HCT116 (cell line): ENCODE measurements at regions not wholly inside any gene's neighbourhood (a gene's known extent, or its start where the extent isn't known, plus 50 kb on each side); places are given as distances from the start of the nearest gene placed in this dataset.

ENCODE experiments used
- ATAC-seq: fragments of 200-7000 bp; cut with Tn5 transposase; 2 replicates; pipeline ENCODE4 v1.9.1; 2020; ENCODE audit warnings: mild to moderate bottlenecking, moderate library complexity
- BruUV-seq: library from RNA; stranded (reverse); fragments of 400-500 nt; replicated peaks from 2 replicates; lab custom pipeline; 2021; lab: Mats Ljungman, UMichigan
- CTCF ChIA-PET: fragments of 300-600 bp; sonication (Branson Sonifier 250); formaldehyde crosslinking; loops from one replicate; lab custom pipeline; 2021; ENCODE audit warnings: antibody characterized with exemption; lab: Charles Lee
- POLR2A ChIA-PET: fragments of 300-600, 350-600 bp; sonication (Branson Sonifier 250); formaldehyde crosslinking; loops from one replicate; lab custom pipeline; 2021; ENCODE audit warnings: antibody characterized with exemption; lab: Charles Lee
- RAD21 ChIA-PET, 2 experiments: fragments of 300-600 bp; sonication (Branson Sonifier 250); formaldehyde crosslinking; loops; one replicate each; lab custom pipeline; 2023; ENCODE audit warnings: low total read pairs in 2 of 2; ENCODE audit not compliant: uncharacterized antibody in 2 of 2, unreplicated experiment in 2 of 2, low non-redundant PET in 1 of 2; lab: Charles Lee
- DNase-seq: peaks from one replicate; pipeline ENCODE4 v3.0.0-alpha.2; 2010; ENCODE audit warnings: low read depth, low spot score
- H2AFZ ChIP-seq: fragments of 200-600 bp; shearing (Covaris generic), sonication (generic); 2 replicates; pipeline ENCODE4 v1.6.1; 2017; ENCODE audit warnings: low read depth, mixed run types, mixed read lengths, antibody characterized with exemption, low read length; ENCODE audit not compliant: poor library complexity, severe bottlenecking
- H3K27ac ChIP-seq: 2 replicates; pipeline ENCODE4 v1.5.1; 2012; ENCODE audit warnings: low read depth, low read length
- H3K27me3 ChIP-seq: fragments of 200-600 bp; sonication (generic); 2 replicates; pipeline ENCODE4 v1.6.1; 2016; ENCODE audit warnings: mixed run types, low read length, mixed read lengths; ENCODE audit not compliant: insufficient read depth
- H3K36me3 ChIP-seq, 2 experiments: fragments of 200-500 bp in 1 of 2; fragments of 200-600 bp in 1 of 2; sonication (Bioruptor generic) in 1 of 2; sonication (generic) in 1 of 2; 2 replicates each; pipeline versions ENCODE4 v1.5.1 to v1.6.1; 2014 to 2016; ENCODE audit warnings: low read length in 2 of 2, inconsistent platforms in 1 of 2, mixed read lengths in 1 of 2, mixed run types in 1 of 2; ENCODE audit not compliant: insufficient read depth in 2 of 2, control insufficient read depth in 1 of 2
- H3K4me1 ChIP-seq, 2 experiments: fragments of 200-600 bp in 1 of 2; sonication (generic) in 1 of 2; 2 replicates each; pipeline versions ENCODE4 v1.5.1 to v1.6.1; 2012 to 2017; ENCODE audit warnings: low read length in 2 of 2, inconsistent platforms in 1 of 2, mild to moderate bottlenecking in 1 of 2, mixed read lengths in 1 of 2, mixed run types in 1 of 2, moderate library complexity in 1 of 2; ENCODE audit not compliant: insufficient read depth in 2 of 2, control insufficient read depth in 1 of 2
- H3K4me2 ChIP-seq: fragments of 200-600 bp; sonication (generic); 2 replicates; pipeline ENCODE4 v1.6.1; 2017; ENCODE audit warnings: mixed run types, low read length, mixed read lengths
- H3K4me3 ChIP-seq, 2 experiments: fragments of 200-600 bp in 1 of 2; sonication (generic) in 1 of 2; replicated peaks in 1 of 2; 2 replicates each; pipeline ENCODE4 v1.5.1; 2011 to 2016; ENCODE audit warnings: low read length in 2 of 2, control low read depth in 1 of 2, low read depth in 1 of 2, mild to moderate bottlenecking in 1 of 2, mixed read lengths in 1 of 2, mixed run types in 1 of 2
- H3K79me2 ChIP-seq: fragments of 200-600 bp; sonication (generic); 2 replicates; pipeline ENCODE4 v1.6.1; 2017; ENCODE audit warnings: mild to moderate bottlenecking, mixed run types, low read length, moderate library complexity, mixed read lengths; ENCODE audit not compliant: insufficient read depth
- H3K9ac ChIP-seq: fragments of 200-600 bp; sonication (generic); 2 replicates; pipeline ENCODE4 v1.6.1; 2016; ENCODE audit warnings: low read length, mixed read lengths
- H3K9me2 ChIP-seq: fragments of 200-600 bp; sonication (generic), shearing (Covaris generic); 2 replicates; pipeline ENCODE4 v1.6.1; 2017; ENCODE audit warnings: mixed run types, mild to moderate bottlenecking, moderate library complexity; ENCODE audit not compliant: insufficient read depth
- H3K9me3 ChIP-seq, 2 experiments: fragments of 200-500 bp in 1 of 2; fragments of 200-600 bp in 1 of 2; sonication (Bioruptor generic) in 1 of 2; sonication (generic) in 1 of 2; 2 replicates each; pipeline ENCODE4 v1.6.1; 2014 to 2017; ENCODE audit warnings: low read length in 2 of 2, mixed read lengths in 2 of 2, inconsistent platforms in 1 of 2, low read depth in 1 of 2, mild to moderate bottlenecking in 1 of 2, mixed run types in 1 of 2, moderate library complexity in 1 of 2; ENCODE audit not compliant: control insufficient read depth in 1 of 2, insufficient read depth in 1 of 2
- H4K20me1 ChIP-seq: fragments of 200-600 bp; sonication (generic), shearing (Covaris generic); 2 replicates; pipeline ENCODE4 v1.6.1; 2017; ENCODE audit warnings: mixed run types, mild to moderate bottlenecking, moderate library complexity; ENCODE audit not compliant: insufficient read depth
- CEBPB ChIP-seq: IDR thresholded peaks from 2 replicates; pipeline ENCODE4 v1.6.1; 2012; ENCODE audit warnings: low read depth
- EGR1 ChIP-seq: IDR thresholded peaks from 2 replicates; pipeline ENCODE4 v1.6.1; 2012; ENCODE audit warnings: low read depth
- EZH2phosphoT487 ChIP-seq: fragments of 200-600 bp; IDR thresholded peaks from 2 replicates; pipeline ENCODE4 v1.6.1; 2018; ENCODE audit warnings: antibody characterized with exemption, borderline replicate concordance
- JUND ChIP-seq: IDR thresholded peaks from 2 replicates; pipeline ENCODE4 v1.6.1; 2012
- POLR2A ChIP-seq: IDR thresholded peaks from 2 replicates; pipeline ENCODE4 v1.7.0; 2011; ENCODE audit warnings: borderline replicate concordance; ENCODE audit not compliant: insufficient read depth, insufficient read length; ENCODE audit errors: extremely low read depth
- POLR2AphosphoS5 ChIP-seq: IDR thresholded peaks from 2 replicates; pipeline ENCODE4 v1.6.1; 2011; ENCODE audit warnings: mild to moderate bottlenecking, low read depth, low read length, moderate library complexity
- RAD21 ChIP-seq: IDR thresholded peaks from 2 replicates; pipeline ENCODE4 v1.6.1; 2012; ENCODE audit warnings: low read depth, mild to moderate bottlenecking
- SP1 ChIP-seq: IDR thresholded peaks from 2 replicates; pipeline ENCODE4 v1.6.1; 2012; ENCODE audit warnings: low read depth
- SRF ChIP-seq: IDR thresholded peaks from 2 replicates; pipeline ENCODE4 v1.6.1; 2012; ENCODE audit warnings: low read depth
- YY1 ChIP-seq: IDR thresholded peaks from 2 replicates; pipeline ENCODE4 v1.6.1; 2011; ENCODE audit warnings: low read length, low read depth, moderate library complexity, mild to moderate bottlenecking; ENCODE audit not compliant: insufficient replicate concordance; ENCODE audit errors: extremely low read depth
- ZFX ChIP-seq: fragments of 450-650 bp; IDR thresholded peaks from 2 replicates; pipeline ENCODE4 v1.6.1; 2017
- ZNF274 ChIP-seq: fragments of 200-500 bp; sonication (Bioruptor generic); IDR thresholded peaks from 2 replicates; pipeline ENCODE4 v1.6.1; 2014; ENCODE audit warnings: mild to moderate bottlenecking, low read depth, low read length, inconsistent platforms
- intact Hi-C: fragments of 100-400 bp; cut with micrococcal nuclease; formaldehyde crosslinking; loops from 2 replicates; pipeline ENCODE4 v1.10.0; 2022
- TF ChIP-seq, protein P1 (sequence below), 3 experiments: fragments of 200-600 bp in 1 of 3; sonication (generic) in 1 of 3; IDR thresholded peaks in 2 of 3; conservative IDR thresholded peaks in 1 of 3; 2 replicates each; pipeline ENCODE4 v1.5.1; 2012 to 2017; ENCODE audit warnings: low read depth in 2 of 3, low read length in 2 of 3, antibody characterized with exemption in 1 of 3, borderline replicate concordance in 1 of 3, control low read depth in 1 of 3, mild to moderate bottlenecking in 1 of 3, mixed read lengths in 1 of 3, mixed run types in 1 of 3, moderate library complexity in 1 of 3; ENCODE audit not compliant: insufficient read depth in 1 of 3
- TF ChIP-seq, protein P2 (sequence below): IDR thresholded peaks from 2 replicates; pipeline ENCODE4 v1.6.1; 2012; ENCODE audit warnings: low read depth

GRCh38 chr11:92707665-92708064 lies 261.8 kb upstream of the MTNR1B start:
- BruUV-seq: no TSS peak
- H3K4me1 ChIP-seq: no peaks in the 10 kb centered on the region
- POLR2A ChIA-PET: no interaction called here
- H3K4me2 ChIP-seq: no peak overlapping the region
- H4K20me1 ChIP-seq: no peaks in the 10 kb centered on the region
- H2AFZ ChIP-seq: no peak overlapping the region
- no peaks in the 10 kb centered on the region for H3K27me3 ChIP-seq
- TF ChIP-seq, protein P1, sequence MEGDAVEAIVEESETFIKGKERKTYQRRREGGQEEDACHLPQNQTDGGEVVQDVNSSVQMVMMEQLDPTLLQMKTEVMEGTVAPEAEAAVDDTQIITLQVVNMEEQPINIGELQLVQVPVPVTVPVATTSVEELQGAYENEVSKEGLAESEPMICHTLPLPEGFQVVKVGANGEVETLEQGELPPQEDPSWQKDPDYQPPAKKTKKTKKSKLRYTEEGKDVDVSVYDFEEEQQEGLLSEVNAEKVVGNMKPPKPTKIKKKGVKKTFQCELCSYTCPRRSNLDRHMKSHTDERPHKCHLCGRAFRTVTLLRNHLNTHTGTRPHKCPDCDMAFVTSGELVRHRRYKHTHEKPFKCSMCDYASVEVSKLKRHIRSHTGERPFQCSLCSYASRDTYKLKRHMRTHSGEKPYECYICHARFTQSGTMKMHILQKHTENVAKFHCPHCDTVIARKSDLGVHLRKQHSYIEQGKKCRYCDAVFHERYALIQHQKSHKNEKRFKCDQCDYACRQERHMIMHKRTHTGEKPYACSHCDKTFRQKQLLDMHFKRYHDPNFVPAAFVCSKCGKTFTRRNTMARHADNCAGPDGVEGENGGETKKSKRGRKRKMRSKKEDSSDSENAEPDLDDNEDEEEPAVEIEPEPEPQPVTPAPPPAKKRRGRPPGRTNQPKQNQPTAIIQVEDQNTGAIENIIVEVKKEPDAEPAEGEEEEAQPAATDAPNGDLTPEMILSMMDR (IDR thresholded peaks at IDR 0.05 in 2 of 3, conservative IDR thresholded peaks at IDR 0.05 in 1 of 3; ENCODE audit: borderline replicate concordance in 1 of 3, insufficient read depth in 1 of 3, low read depth in 2 of 3, low read length in 2 of 3): no peak
- TF ChIP-seq ZFX (no peak), POLR2AphosphoS5 (no peak), ZNF274 (no peak), SRF (no peak), SP1 (no peak), POLR2A (no peak), JUND (no peak), RAD21 (no peak), EZH2phosphoT487 (no peak), EGR1 (no peak), YY1 (no peak), CEBPB (no peak)
- TF ChIP-seq, protein P2, sequence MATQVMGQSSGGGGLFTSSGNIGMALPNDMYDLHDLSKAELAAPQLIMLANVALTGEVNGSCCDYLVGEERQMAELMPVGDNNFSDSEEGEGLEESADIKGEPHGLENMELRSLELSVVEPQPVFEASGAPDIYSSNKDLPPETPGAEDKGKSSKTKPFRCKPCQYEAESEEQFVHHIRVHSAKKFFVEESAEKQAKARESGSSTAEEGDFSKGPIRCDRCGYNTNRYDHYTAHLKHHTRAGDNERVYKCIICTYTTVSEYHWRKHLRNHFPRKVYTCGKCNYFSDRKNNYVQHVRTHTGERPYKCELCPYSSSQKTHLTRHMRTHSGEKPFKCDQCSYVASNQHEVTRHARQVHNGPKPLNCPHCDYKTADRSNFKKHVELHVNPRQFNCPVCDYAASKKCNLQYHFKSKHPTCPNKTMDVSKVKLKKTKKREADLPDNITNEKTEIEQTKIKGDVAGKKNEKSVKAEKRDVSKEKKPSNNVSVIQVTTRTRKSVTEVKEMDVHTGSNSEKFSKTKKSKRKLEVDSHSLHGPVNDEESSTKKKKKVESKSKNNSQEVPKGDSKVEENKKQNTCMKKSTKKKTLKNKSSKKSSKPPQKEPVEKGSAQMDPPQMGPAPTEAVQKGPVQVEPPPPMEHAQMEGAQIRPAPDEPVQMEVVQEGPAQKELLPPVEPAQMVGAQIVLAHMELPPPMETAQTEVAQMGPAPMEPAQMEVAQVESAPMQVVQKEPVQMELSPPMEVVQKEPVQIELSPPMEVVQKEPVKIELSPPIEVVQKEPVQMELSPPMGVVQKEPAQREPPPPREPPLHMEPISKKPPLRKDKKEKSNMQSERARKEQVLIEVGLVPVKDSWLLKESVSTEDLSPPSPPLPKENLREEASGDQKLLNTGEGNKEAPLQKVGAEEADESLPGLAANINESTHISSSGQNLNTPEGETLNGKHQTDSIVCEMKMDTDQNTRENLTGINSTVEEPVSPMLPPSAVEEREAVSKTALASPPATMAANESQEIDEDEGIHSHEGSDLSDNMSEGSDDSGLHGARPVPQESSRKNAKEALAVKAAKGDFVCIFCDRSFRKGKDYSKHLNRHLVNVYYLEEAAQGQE: no peak
- no peak overlapping the region for H3K9ac ChIP-seq
- no peaks in the 10 kb centered on the region for H3K79me2 ChIP-seq
- no peak for ATAC-seq
- CTCF ChIA-PET: no interaction called here
- H3K9me2 ChIP-seq: no peaks in the 10 kb centered on the region
- RAD21 ChIA-PET: no interaction called here
- intact Hi-C loops: no loop called here
- H3K27ac ChIP-seq: no peak overlapping the region
- no peaks in the 10 kb centered on the region for H3K36me3 ChIP-seq
- H3K9me3 ChIP-seq: peaks cover 0 to 10% of the 10 kb centered on the region in 2 experiments; a peak in 2 of 4 replicates
- no peak for DNase-seq
- H3K4me3 ChIP-seq: no peak overlapping the region
